Lung (tissue), 11 donors: ENCODE measurements at regions not wholly inside any gene's neighbourhood (a gene's known extent, or its start where the extent isn't known, plus 50 kb on each side); places are given as distances from the start of the nearest gene placed in this dataset.

Experiments
- ATAC-seq: fragments of 200-7000 bp; cut with Tn5 transposase; one replicate; pipeline ENCODE4 v1.9.1; 2020; ENCODE audit warnings: moderate number of reproducible peaks; ENCODE audit not compliant: insufficient read depth, low FRiP score
- DNase-seq, 3 donors: peaks; one replicate each; pipeline ENCODE4 v3.0.0-alpha.2; 2013 to 2017
- H3K27ac ChIP-seq, 2 donors: one replicate each; pipeline ENCODE4 v1.5.1; 2013; ENCODE audit warnings: mild to moderate bottlenecking in 2 of 2, moderate library complexity in 2 of 2, control low read depth in 1 of 2, inconsistent platforms in 1 of 2, low read depth in 1 of 2, low read length in 1 of 2
- H3K27me3 ChIP-seq, 3 donors: one replicate each; pipeline ENCODE4 v1.5.1; 2013; ENCODE audit warnings: low read length in 2 of 3; ENCODE audit not compliant: control insufficient read depth in 3 of 3, insufficient read depth in 3 of 3
- H3K36me3 ChIP-seq, 4 donors: one replicate each; pipeline ENCODE4 v1.5.1; 2013; ENCODE audit warnings: low read length in 4 of 4, mild to moderate bottlenecking in 1 of 4, moderate library complexity in 1 of 4; ENCODE audit not compliant: control insufficient read depth in 4 of 4, insufficient read depth in 4 of 4
- H3K4me1 ChIP-seq, 5 donors: one replicate each; pipeline ENCODE4 v1.5.1; 2013; ENCODE audit warnings: low read length in 5 of 5, mild to moderate bottlenecking in 2 of 5, moderate library complexity in 1 of 5; ENCODE audit not compliant: control insufficient read depth in 5 of 5, insufficient read depth in 5 of 5
- H3K4me3 ChIP-seq: one replicate; pipeline ENCODE4 v1.5.1; 2013; ENCODE audit warnings: mild to moderate bottlenecking, control low read depth, moderate library complexity
- H3K9ac ChIP-seq, 2 donors: one replicate each; pipeline ENCODE4 v1.5.1; 2013; ENCODE audit warnings: low read length in 2 of 2, control low read depth in 1 of 2; ENCODE audit not compliant: insufficient read depth in 1 of 2
- H3K9me3 ChIP-seq, 4 donors: one replicate each; pipeline ENCODE4 v1.5.1; 2013; ENCODE audit warnings: low read length in 3 of 4, mild to moderate bottlenecking in 1 of 4, moderate library complexity in 1 of 4; ENCODE audit not compliant: control insufficient read depth in 4 of 4, insufficient read depth in 3 of 4
- CTCF ChIP-seq: IDR thresholded peaks from 2 replicates; pipeline ENCODE4 v1.5.1; 2012; ENCODE audit warnings: mild to moderate bottlenecking; ENCODE audit errors: control extremely low read depth, extremely low read depth
- WGBS, 2 donors: extraction: QIAGEN DNeasy Blood & Tissue Kit; methylation state at CpG; one replicate each; pipeline ENCODE4 v1.1.7; 2013; 5-methylcytosine and 5-hydroxymethylcytosine counted together
- donor health status: control.
- donor health status: control.
- donor health status: Bipolar disorder and iron deficiency.
- donor health status: healthy.
- donor health status: DM: yes; HTN: yes; CAD: no.

GRCh38 chr13:82900453-82900852 is 981.8 kb downstream of the SLITRK1 start:
- TF ChIP-seq CTCF: no peak
- no peak overlapping the region for H3K4me3 ChIP-seq
- no peak overlapping the region for H3K27ac ChIP-seq
- no peak for ATAC-seq
- H3K9me3 ChIP-seq: no peaks in the 10 kb centered on the region
- peak in 1 of 3 donors; percentile 1 for DNase-seq
- no peak overlapping the region for H3K9ac ChIP-seq
- no peaks in the 10 kb centered on the region for H3K27me3 ChIP-seq
- no peaks in the 10 kb centered on the region for H3K4me1 ChIP-seq
- H3K36me3 ChIP-seq: no peaks in the 10 kb centered on the region

- no peak for TF ChIP-seq CTCF
- H3K4me3 ChIP-seq: no peak overlapping the region
- H3K4me1 ChIP-seq: no peaks in the 10 kb centered on the region
- H3K9me3 ChIP-seq: no peaks in the 10 kb centered on the region
- H3K36me3 ChIP-seq: no peaks in the 10 kb centered on the region
- ATAC-seq (no peak), DNase-seq (no peak)
- H3K27me3 ChIP-seq: no peaks in the 10 kb centered on the region
- no peak overlapping the region for H3K27ac ChIP-seq
- H3K9ac ChIP-seq: no peak overlapping the region
- 73 to 85% methylated on average over 3 of the region's 3 CpGs for WGBS, 2 donors
Measured at GRCh38 chr13:82898586-82898985, 983.7 kb downstream of the SLITRK1 start.

DNA sequence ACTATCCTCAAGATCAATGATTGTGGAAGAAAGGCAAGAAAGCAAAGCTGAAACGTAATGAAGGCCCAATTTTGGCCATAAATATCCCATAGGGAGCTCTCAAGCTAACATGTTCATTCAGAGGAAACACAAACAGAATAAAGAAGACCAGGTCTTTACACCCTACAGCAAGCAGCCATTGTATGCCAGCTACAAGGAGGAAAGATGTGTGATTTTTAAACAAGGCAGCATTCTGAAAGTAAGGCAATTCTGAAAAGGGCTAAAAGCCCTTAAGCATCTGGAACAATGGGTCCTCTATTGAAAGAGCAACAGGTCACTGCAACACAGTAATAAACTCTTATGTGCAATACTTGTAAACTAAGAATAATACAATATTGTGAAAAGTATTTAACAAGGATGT is 1002.4 kb downstream of the SLITRK1 start:
- DNase-seq (no peak), ATAC-seq (no peak)
- Histone ChIP-seq H3K27ac (no peak overlapping the region), H3K4me1 (peaks cover 0 to 4% (median 0%) of the 10 kb centered on the region in 5 donors), H3K27me3 (no peaks in the 10 kb centered on the region), H3K36me3 (no peaks in the 10 kb centered on the region), H3K4me3 (no peak overlapping the region), H3K9ac (no peak overlapping the region), H3K9me3 (peaks cover 0 to 3% (median 0%) of the 10 kb centered on the region in 4 donors)
- no peak for TF ChIP-seq CTCF
- 57 to 82% methylated on average over 1 of the region's 1 CpG for WGBS, 2 donors

GRCh38 chr13:82878536-82878935 is 1003.7 kb downstream of the SLITRK1 start:
- H3K4me3 ChIP-seq: no peak overlapping the region
- ATAC-seq: no peak
- H3K4me1 ChIP-seq: peaks cover 0 to 4% (median 0%) of the 10 kb centered on the region in 5 donors
- no peaks in the 10 kb centered on the region for H3K27me3 ChIP-seq
- no peaks in the 10 kb centered on the region for H3K9me3 ChIP-seq
- H3K27ac ChIP-seq: no peak overlapping the region
- H3K9ac ChIP-seq: no peak overlapping the region
- no peaks in the 10 kb centered on the region for H3K36me3 ChIP-seq
- DNase-seq: peak in 2 of 3 donors; percentile 63 to 77
- no peak for TF ChIP-seq CTCF
